Stimulated activated CD4-positive, alpha-beta T cell treated with anti-CD3 and anti-CD28 coated beads, Interleukin-4, amount 100 ng/mL, for 4 hours (primary cell): ENCODE measurements at regions not wholly inside any gene's neighbourhood (a gene's known extent, or its start where the extent isn't known, plus 50 kb on each side); places are given as distances from the start of the nearest gene placed in this dataset.
"Not testable (repeated sequence)": the region's sequence is repeated elsewhere in the genome, so short reads cannot be mapped to it uniquely, and the experiment has no call there.

Source experiments
- DNase-seq, 2 experiments: peaks; one replicate each; pipeline ENCODE4 v3.0.0-alpha.2; 2020

- DNase-seq, result not testable (repeated sequence)
Observed at GRCh38 chr2:87415586-87416265, 332.2 kb upstream of the PLGLB2 start.

GRCh38 chr2:87416266-87416592, 331.7 kb upstream of the PLGLB2 start:
- DNase-seq, result not testable (repeated sequence)

DNA sequence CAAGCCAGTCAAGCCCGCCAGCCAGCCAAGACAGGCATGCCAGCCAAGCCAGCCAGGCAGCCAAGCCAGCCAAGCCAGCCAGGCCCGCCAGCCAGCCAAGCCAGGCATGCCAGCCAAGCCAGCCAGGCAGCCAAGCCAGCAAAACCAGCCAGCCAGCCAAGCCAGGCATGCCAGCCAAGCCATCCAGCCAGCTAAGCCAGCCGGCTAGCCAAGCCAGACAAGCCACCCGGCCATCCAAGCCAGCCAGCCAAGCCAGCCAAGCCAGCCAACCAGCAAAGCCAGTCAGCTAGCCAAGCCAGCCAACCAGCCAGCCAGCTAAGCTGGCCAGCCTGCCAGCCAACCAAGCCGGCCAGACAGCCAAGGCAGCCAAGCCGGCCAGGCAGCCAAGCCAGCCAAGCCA, 330.7 kb upstream of the PLGLB2 start:
- DNase-seq, result not testable (repeated sequence)

DNA sequence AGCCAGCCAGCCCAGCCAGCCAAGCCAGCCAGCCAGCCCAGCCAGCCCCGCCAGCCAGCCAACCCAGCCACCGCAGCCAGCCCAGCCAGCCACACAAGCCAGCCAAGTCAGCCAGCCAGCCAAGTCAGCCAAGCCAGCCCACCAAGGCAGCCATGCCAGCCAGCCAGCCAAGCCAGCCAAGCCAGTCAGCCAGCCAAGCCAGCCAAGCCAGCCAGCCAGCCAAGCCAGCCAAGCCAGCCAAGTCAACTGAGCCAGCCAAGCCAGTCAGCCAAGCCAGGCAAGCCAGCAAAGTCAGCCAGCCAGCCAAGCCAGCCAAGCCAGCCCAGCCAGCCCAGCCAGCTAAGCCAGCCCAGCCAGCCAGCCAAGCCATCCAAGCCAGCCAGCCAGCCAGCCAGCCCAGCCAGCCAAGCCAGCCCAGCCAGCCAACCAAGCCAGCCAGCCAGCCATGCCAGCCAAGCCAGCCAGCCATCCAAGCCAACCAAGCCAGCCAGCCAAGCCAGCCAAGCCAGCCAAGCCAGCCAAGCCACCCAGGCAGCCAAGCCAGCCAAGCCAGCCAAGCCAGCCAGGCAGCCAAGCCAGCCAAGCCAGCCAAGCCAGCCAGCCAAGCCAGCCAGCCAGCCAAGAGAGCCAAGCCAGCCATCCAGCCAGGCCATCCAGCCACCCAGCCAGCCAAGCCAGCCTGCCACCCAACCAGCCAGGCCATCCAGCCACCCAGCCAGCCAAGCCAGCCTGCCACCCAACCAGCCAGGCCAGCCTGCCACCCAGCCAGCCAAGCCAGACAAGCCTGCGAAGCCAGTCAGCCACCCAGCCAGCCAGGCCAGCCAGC, 329.9 kb upstream of the PLGLB2 start:
- not testable (repeated sequence) for DNase-seq

DNA sequence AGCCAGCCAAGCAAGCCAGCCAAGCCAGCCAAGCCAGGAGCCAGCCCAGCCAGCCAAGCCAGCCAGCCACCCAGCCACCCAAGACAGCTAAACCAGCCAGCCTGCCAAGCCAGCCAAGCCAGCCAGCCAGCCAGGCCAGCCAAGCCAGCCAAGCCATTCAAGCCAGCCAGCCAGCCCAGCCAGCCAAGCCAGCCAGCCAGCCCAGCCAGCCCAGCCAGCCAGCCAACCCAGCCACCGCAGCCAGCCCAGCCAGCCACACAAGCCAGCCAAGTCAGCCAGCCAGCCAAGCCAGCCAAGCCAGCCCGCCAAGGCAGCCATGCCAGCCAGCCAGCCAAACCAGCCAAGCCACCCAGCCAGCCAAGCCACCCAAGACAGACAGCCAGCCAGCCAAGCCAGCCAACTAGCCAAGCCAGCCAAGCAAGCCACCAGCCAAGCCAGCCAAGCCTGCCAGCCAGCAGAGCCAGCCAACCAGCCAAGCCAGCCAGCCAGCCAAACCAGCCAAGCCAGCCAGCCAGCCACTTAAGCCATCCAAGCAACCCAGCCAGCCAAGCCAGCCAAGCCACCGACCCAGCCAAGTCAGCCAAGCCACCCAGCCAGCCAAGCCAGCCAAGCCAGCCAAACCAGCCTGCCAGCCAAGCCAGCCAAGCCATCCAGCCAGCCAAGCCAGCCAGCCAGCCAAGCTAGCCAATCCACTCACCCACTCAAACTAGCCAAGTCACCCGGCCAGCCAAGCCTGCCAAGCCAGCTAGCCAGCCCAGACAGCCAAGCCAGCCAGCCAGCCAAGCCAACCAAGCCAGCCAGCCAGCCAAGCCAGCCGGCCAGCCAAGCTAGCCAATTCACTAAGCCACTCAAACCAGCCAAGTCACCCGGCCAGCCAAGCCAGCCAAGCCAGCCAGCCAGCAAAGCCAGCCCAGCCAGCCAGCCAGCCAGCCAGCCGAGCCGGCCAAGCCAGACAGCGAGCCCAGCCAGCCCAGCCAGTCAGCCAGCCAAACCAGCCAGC, 328.8 kb upstream of the PLGLB2 start:
- not testable (repeated sequence) for DNase-seq

DNA sequence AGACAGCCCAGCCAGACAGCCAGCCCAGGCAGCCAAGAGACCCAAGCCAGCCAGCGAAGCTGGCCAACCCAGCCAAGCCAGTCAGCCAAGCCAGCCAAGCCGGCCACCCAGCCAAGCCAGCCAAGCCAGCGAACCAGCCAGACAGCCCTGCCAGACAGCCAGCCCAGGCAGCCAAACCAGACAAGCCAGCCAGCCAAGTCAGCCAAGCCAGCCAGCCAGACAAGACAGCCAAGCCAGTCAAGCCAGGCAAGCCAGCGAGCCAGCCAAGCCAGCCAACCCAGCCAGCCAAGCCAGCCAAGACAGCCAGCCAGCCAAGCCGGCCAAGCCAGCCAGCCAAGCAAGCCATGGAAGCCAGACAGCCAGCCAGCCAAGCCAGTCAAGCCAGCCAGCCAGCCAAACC, 327.9 kb upstream of the PLGLB2 start:
- DNase-seq, result not testable (repeated sequence)

- not testable (repeated sequence) for DNase-seq
Observed at GRCh38 chr2:87420954-87421353, 326.9 kb upstream of the PLGLB2 start.

- DNase-seq, result not testable (repeated sequence)
Observed at GRCh38 chr2:87423796-87424762, 323.8 kb upstream of the PLGLB2 start.

- not testable (repeated sequence) for DNase-seq
Observed at GRCh38 chr2:87424763-87425154, 323.1 kb upstream of the PLGLB2 start.

- DNase-seq, result not testable (repeated sequence)
Observed at GRCh38 chr2:87425191-87425590, 322.7 kb upstream of the PLGLB2 start.

GRCh38 chr2:87425717-87426116, 322.2 kb upstream of the PLGLB2 start:
- DNase-seq, result not testable (repeated sequence)

- not testable (repeated sequence) for DNase-seq
Observed at GRCh38 chr2:87428452-87429130, 319.3 kb upstream of the PLGLB2 start.

DNA sequence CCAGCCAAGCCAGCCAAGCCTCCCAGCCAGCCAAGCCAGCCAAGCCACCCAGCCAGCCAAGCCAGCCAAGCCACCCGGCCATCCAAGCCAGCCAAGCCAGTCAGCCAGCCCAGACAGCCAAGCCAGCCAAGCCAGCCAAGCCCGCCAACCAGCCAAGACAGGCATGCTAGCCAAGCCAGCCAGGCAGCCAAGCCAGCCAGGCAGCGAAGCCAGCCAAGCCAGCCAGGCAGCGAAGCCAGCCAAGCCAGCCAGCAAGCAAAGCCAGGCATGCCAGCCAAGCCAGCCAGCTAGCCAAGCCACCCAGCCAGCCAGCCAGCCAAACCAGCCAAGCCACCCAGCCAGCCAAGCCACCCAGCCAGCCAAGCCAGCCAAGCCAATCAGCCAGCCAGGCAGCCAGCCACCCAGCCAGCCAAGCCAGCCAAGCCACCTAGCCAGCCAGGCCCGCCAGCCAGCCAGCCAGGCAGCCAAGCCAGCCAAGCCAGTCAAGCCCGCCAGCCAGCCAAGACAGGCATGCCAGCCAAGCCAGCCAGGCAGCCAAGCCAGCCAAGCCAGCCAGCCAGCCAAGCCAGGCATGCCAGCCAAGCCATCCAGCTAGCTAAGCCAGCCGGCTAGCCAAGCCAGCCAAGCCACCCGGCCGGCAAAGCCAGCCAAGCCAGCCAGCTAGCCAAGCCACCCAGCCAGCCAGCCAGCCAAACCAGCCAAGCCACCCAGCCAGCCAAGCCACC, 318.5 kb upstream of the PLGLB2 start:
- not testable (repeated sequence) for DNase-seq

GRCh38 chr2:87429931-87430275, 318.0 kb upstream of the PLGLB2 start:
- DNase-seq, result not testable (repeated sequence)

GRCh38 chr2:87431051-87431450, 316.8 kb upstream of the PLGLB2 start:
- DNase-seq, result not testable (repeated sequence)

DNA sequence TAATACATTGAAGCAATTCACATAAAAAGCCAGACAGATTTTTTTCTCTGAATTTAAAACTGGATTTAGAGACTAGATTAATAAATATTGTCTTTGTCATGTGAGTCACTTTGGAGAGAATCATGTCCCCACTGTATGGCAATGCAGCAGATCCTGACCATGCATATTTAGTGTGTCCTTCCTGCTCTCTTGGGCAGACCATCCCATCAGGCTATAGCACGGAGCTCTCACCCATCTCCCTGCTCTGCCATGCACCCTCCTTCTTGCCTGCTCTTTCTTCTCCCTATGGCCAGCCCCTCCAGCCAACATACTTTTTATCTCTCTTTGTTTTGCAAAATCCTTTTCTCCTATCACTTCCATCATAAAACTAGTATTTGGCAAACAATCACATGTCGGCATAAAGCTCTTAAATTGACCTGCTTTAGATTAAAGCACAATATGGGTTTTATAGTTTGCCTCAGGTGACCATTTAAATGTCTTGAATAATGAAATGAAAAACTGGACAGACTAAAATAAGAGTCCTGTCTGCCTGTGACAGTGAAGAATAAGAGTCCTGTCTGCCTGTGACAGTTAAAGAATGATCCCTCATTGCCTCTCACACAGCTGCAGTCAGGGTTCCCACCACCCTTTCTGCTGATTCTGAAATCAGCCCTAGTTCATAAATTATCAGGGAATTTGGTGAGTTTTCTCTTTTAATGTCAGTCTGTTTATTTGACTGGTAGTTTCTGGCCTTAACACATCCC, 315.0 kb upstream of the PLGLB2 start:
- not testable (repeated sequence) for DNase-seq

DNA sequence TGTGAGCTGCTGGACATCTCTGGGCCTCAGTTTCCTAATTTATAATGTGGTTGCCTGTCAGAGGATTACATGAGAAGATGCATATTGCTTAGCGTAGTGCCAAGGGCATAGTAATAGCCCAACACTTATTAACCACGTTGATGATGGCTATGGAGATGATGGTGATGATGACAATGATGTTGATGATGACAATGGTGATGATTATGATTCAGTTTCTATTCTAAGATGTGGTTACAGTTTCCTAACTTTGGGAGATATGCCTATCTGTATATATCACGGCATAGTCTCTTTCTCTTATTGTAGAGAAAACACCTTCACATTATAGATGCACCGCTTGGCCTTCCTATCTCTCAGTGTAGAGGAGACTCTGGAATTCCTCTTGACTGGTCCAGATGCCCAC, 311.9 kb upstream of the PLGLB2 start:
- DNase-seq, result not testable (repeated sequence)

- DNase-seq, result not testable (repeated sequence)
Observed at GRCh38 chr2:87437701-87438260, 310.1 kb upstream of the PLGLB2 start.

DNA sequence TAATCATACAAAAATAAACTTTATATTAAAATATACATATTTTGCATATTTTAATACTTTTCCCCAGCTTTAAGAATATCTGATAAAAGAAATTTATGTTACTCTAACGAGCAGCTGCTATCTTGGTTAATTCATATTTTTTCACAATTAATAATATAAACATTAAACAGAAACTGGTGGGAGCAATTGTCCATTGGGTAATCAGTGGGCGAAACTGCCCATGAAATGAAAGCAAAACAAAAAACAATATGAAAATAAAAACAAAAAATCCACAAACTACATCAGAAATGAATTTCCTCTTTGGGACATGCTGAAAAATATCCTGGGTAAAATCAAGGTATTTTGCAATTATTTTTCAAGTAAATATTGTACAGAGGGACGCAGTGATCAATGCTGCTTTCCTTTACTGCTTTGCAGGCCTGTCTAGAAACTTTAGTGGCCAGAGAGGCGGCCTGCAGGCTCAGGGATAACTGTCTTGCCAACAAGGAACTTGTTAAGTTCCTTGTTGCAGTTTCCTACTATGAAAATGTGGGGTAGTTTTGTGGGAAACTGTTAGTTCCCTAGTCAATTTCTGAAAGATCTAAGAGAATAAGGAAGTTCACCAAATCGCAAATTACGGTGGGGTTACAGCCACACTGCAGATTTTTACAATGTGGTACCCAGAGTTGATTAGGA, 309.0 kb upstream of the PLGLB2 start:
- DNase-seq, result not testable (repeated sequence)
